OCI-LY1 (cell line): ENCODE measurements at regions not wholly inside any gene's neighbourhood (a gene's known extent, or its start where the extent isn't known, plus 50 kb on each side); places are given as distances from the start of the nearest gene placed in this dataset.

Experiments used
- CTCF ChIP-seq: fragments of 200-600 bp; sonication (generic), shearing (Covaris generic); IDR thresholded peaks from 2 replicates; pipeline ENCODE4 v1.5.1; 2017; ENCODE audit warnings: mild to moderate bottlenecking, antibody characterized with exemption, low read length, moderate library complexity, mixed read lengths
- EZH2 ChIP-seq: fragments of 200-600 bp; sonication (generic), shearing (Covaris generic); IDR thresholded peaks from 2 replicates; pipeline ENCODE4 v1.8.0; 2017; ENCODE audit warnings: borderline replicate concordance, mixed run types, mild to moderate bottlenecking, antibody characterized with exemption, low read length, moderate library complexity, mixed read lengths

GRCh38 chr5:60299944-60300343, 400.0 kb downstream of the DEPDC1B start:
- no peak for TF ChIP-seq CTCF
- TF ChIP-seq EZH2: no peak
